Smooth muscle cell (in vitro differentiated cells): ENCODE measurements at regions not wholly inside any gene's neighbourhood (a gene's known extent, or its start where the extent isn't known, plus 50 kb on each side); places are given as distances from the start of the nearest gene placed in this dataset.
A peak's percentile ranks its signal among the peaks of the same experiment; 100 is the strongest.

Source experiments
- DNase-seq: peaks from one replicate; lab custom pipeline; 2025; ENCODE audit not compliant: unreplicated experiment; lab: John Stamatoyannopoulos, UW
- H2AFZ ChIP-seq: fragments of 200-600 bp; sonication (generic); 2 replicates; pipeline ENCODE4 v1.6.0; 2016; ENCODE audit warnings: antibody characterized with exemption, low read depth, mild to moderate bottlenecking
- H3F3A ChIP-seq: fragments of 200-600 bp; sonication (generic); 2 replicates; pipeline ENCODE4 v1.6.0; 2017; ENCODE audit warnings: antibody characterized with exemption, low read depth
- H3K27ac ChIP-seq: fragments of 200-600 bp; sonication (generic); 2 replicates; pipeline ENCODE4 v1.5.1; 2016; ENCODE audit warnings: low read depth, mild to moderate bottlenecking
- H3K27me3 ChIP-seq: fragments of 200-600 bp; sonication (generic); 2 replicates; pipeline ENCODE4 v1.6.1; 2016; ENCODE audit warnings: low read depth, mild to moderate bottlenecking
- H3K36me3 ChIP-seq: fragments of 200-600 bp; sonication (generic); 2 replicates; pipeline ENCODE4 v1.5.1; 2016; ENCODE audit warnings: low read depth
- H3K4me1 ChIP-seq: fragments of 200-600 bp; sonication (generic); 2 replicates; pipeline ENCODE4 v1.5.1; 2016; ENCODE audit warnings: low read depth
- H3K4me2 ChIP-seq: fragments of 200-600 bp; sonication (generic); 2 replicates; pipeline ENCODE4 v1.6.0; 2016; ENCODE audit warnings: mild to moderate bottlenecking
- H3K4me3 ChIP-seq: fragments of 200-600 bp; sonication (generic); 2 replicates; pipeline ENCODE4 v1.5.1; 2016; ENCODE audit warnings: mild to moderate bottlenecking
- H3K79me2 ChIP-seq: fragments of 200-600 bp; sonication (generic); 2 replicates; pipeline ENCODE4 v1.6.0; 2016; ENCODE audit warnings: low read depth, mild to moderate bottlenecking
- H3K9ac ChIP-seq: fragments of 200-600 bp; sonication (generic); 2 replicates; pipeline ENCODE4 v1.6.0; 2016; ENCODE audit warnings: low read depth
- H3K9me3 ChIP-seq: fragments of 200-600 bp; sonication (generic); replicated peaks from 2 replicates; pipeline ENCODE4 v1.5.1; 2016; ENCODE audit warnings: low read depth
- H4K20me1 ChIP-seq: fragments of 200-600 bp; sonication (generic); 2 replicates; pipeline ENCODE4 v1.6.0; 2016; ENCODE audit warnings: low read depth
- CTCF ChIP-seq: fragments of 200-600 bp; sonication (generic); IDR thresholded peaks from 2 replicates; pipeline ENCODE4 v1.5.1; 2017; ENCODE audit warnings: borderline replicate concordance, mild to moderate bottlenecking, antibody characterized with exemption; ENCODE audit not compliant: insufficient read depth, poor library complexity, severe bottlenecking
- WGBS: methylation state at CpG from one replicate; pipeline ENCODE4 v1.1.7; 2016; ENCODE audit warnings: low lambda C conversion rate; 5-methylcytosine and 5-hydroxymethylcytosine counted together

DNA sequence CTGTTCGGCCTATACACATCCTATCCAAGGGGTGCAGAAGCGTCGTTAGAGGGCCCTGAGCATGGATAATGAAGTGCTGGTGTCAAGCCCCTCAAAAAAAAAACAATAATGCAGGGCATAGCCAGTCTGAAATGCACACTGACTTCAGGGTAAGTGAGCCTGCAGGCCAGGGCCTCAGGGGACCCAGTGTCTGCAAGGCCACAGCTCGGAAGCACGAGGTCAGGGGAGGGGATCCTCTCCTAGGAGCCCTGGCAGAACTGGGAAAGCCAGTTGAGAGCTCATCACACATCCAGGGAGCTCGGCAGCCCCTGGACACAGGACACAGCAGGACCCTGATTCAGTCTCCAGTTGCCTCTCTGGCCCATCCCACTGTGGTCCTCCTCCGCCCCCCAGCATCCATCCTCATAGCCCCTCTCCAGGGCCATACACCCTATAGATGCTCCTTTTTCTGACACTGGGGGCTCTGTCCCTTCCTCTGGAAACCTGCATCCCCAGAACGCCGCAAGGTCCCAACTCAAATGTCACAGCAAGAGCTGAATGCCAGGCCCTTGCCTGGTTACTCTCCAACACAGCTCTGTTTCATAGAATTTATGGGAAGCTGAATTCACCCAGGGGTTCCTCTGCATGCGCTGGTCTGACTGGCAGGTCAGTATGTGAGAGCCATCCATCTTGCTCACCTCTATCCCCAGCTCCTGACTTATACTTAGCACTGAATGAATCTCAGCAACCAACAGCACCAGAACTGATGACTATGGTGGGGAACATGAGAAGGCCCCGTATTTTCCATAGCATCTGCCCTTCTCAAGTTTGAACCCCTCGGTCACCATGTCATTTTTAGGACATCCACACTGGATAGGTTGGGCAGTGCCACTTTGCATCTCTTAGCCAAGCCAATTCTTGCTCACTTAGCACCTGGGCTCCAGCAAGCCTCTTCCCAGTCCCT, 717.0 kb upstream of the IGFBP3 start:
- Histone ChIP-seq H3K4me2 (no peak overlapping the region), H4K20me1 (no peaks in the 10 kb centered on the region), H3K4me1 (no peaks in the 10 kb centered on the region), H2AFZ (no peak overlapping the region), H3K27me3 (no peaks in the 10 kb centered on the region), H3K27ac (no peak overlapping the region), H3K4me3 (no peak overlapping the region), H3K36me3 (no peaks in the 10 kb centered on the region), H3K9me3 (no peaks in the 10 kb centered on the region), H3F3A (no peaks in the 10 kb centered on the region), H3K9ac (no peak overlapping the region), H3K79me2 (no peaks in the 10 kb centered on the region)
- WGBS, result 86% methylated on average over 12 of the region's 12 CpGs
- no peak for DNase-seq
- no peak for TF ChIP-seq CTCF

GRCh38 chr7:46636022-46636421, 715.0 kb upstream of the IGFBP3 start:
- Histone ChIP-seq H3K4me2 (no peak overlapping the region), H3K4me3 (no peak overlapping the region), H3K27ac (no peak overlapping the region), H2AFZ (peak overlapping the region; percentile 20), H3K4me1 (no peaks in the 10 kb centered on the region), H4K20me1 (no peaks in the 10 kb centered on the region), H3F3A (no peaks in the 10 kb centered on the region), H3K9ac (no peak overlapping the region), H3K27me3 (no peaks in the 10 kb centered on the region), H3K79me2 (no peaks in the 10 kb centered on the region), H3K9me3 (no peaks in the 10 kb centered on the region), H3K36me3 (no peaks in the 10 kb centered on the region)
- 63% methylated on average over 3 of the region's 3 CpGs for WGBS
- no peak for TF ChIP-seq CTCF
- no peak for DNase-seq

GRCh38 chr7:46633630-46634240, 712.7 kb upstream of the IGFBP3 start:
- no peaks in the 10 kb centered on the region for H3K36me3 ChIP-seq
- no peak overlapping the region for H2AFZ ChIP-seq
- no peaks in the 10 kb centered on the region for H3F3A ChIP-seq
- H3K79me2 ChIP-seq, result no peaks in the 10 kb centered on the region
- 76% methylated on average over 4 of the region's 4 CpGs for WGBS
- H3K9ac ChIP-seq, result no peak overlapping the region
- no peak for DNase-seq
- TF ChIP-seq CTCF, result no peak
- no peaks in the 10 kb centered on the region for H3K4me1 ChIP-seq
- H4K20me1 ChIP-seq, result no peaks in the 10 kb centered on the region
- H3K9me3 ChIP-seq, result no peaks in the 10 kb centered on the region
- no peak overlapping the region for H3K4me3 ChIP-seq
- H3K27me3 ChIP-seq, result no peaks in the 10 kb centered on the region
- H3K27ac ChIP-seq, result no peak overlapping the region
- H3K4me2 ChIP-seq, result no peak overlapping the region
